ENCODE measurements at regions not wholly inside any gene's neighbourhood (a gene's known extent, or its start where the extent isn't known, plus 50 kb on each side); places are given as distances from the start of the nearest gene placed in this dataset.
"Not testable (repeated sequence)": the region's sequence is repeated elsewhere in the genome, so short reads cannot be mapped to it uniquely, and the experiment has no call there.

- no peaks in the 10 kb centered on the region for H4K20me1 ChIP-seq (ENCODE audit: control insufficient read depth, insufficient read depth, insufficient read length)
- Mint-ChIP-seq H3K27me3 (ENCODE audit: low read depth) (peaks cover 11% of the 10 kb centered on the region), H3K27ac (no peak overlapping the region), H3K36me3 (ENCODE audit: insufficient read depth in 1 of 3, low read depth in 3 of 3) (no peaks in the 10 kb centered on the region), H3K4me3 (no peak overlapping the region), H3K4me1 (no peaks in the 10 kb centered on the region), H3K9me3 (no peaks in the 10 kb centered on the region)
- no CpG with 5 or more reads among the region's 2 CpGs for WGBS (ENCODE audit: extremely low coverage, insufficient read length, low lambda C conversion rate)
- H3K9ac ChIP-seq (ENCODE audit: extremely low read depth, insufficient read length, low read length), result no peak overlapping the region
- H3K4me2 ChIP-seq (ENCODE audit: insufficient read depth, insufficient read length, low read length), result no peak overlapping the region
- H2BK120ac ChIP-seq (ENCODE audit: low read depth, low read length, poor library complexity, severe bottlenecking), result no peak overlapping the region
- no peak overlapping the region for H3T11ph ChIP-seq (ENCODE audit: low read length)
- H4K5ac ChIP-seq (ENCODE audit: insufficient read length, low read depth, low read length), result no peak overlapping the region
- H3K79me1 ChIP-seq (ENCODE audit: insufficient read depth, low read depth, low read length, poor library complexity, severe bottlenecking), result no peaks in the 10 kb centered on the region
- H3K79me2 ChIP-seq (ENCODE audit: insufficient read depth, low read length), result no peaks in the 10 kb centered on the region
- H3K4me1 ChIP-seq (ENCODE audit: insufficient read depth, low read length), result no peaks in the 10 kb centered on the region
- H2BK20ac ChIP-seq (ENCODE audit: low read depth, low read length, poor library complexity, severe bottlenecking), result no peak overlapping the region
- H3K18ac ChIP-seq (ENCODE audit: insufficient read length, low read depth, low read length), result no peak overlapping the region
- TF ChIP-seq CTCF (conservative IDR thresholded peaks at IDR 0.05), result no peak
- H3K23me2 ChIP-seq (ENCODE audit: insufficient read length, low read depth, low read length, poor library complexity, severe bottlenecking), result no peaks in the 10 kb centered on the region
- no peak overlapping the region for H3K4ac ChIP-seq (ENCODE audit: low read depth, low read length)
- H2AFZ ChIP-seq (ENCODE audit: low read length), result no peak overlapping the region
- H4K91ac ChIP-seq (ENCODE audit: insufficient read length, low read depth, low read length), result no peak overlapping the region
- H2BK15ac ChIP-seq (ENCODE audit: low read depth, low read length), result no peak overlapping the region
- no peak overlapping the region for H2BK12ac ChIP-seq (ENCODE audit: insufficient read length, low read depth, low read length)
- no peak overlapping the region for H3K14ac ChIP-seq (ENCODE audit: insufficient read depth, low read length)
- H3K27me3 ChIP-seq (ENCODE audit: insufficient read depth, low read length), result no peaks in the 10 kb centered on the region
- DNase-seq, result no peak
- H3K56ac ChIP-seq (ENCODE audit: insufficient read length, low read depth, low read length), result no peak overlapping the region
- H2AK5ac ChIP-seq (ENCODE audit: insufficient read length, low read length), result no peak overlapping the region
- H3K27ac ChIP-seq (ENCODE audit: insufficient read length, low read depth, low read length), result no peak overlapping the region
- no peak overlapping the region for H4K8ac ChIP-seq (replicated peaks; ENCODE audit: insufficient read length, low read depth, low read length)
- no peaks in the 10 kb centered on the region for H3K9me3 ChIP-seq (ENCODE audit: control insufficient read depth, low read depth, low read length)
- H3K23ac ChIP-seq (ENCODE audit: insufficient read length, low read depth, low read length), result no peak overlapping the region
- no peak overlapping the region for H2BK5ac ChIP-seq (ENCODE audit: insufficient read length, low read length)
Observed at GRCh38 chr11:16584569-16584968, 153.9 kb upstream of the C11orf58 start.

DNA sequence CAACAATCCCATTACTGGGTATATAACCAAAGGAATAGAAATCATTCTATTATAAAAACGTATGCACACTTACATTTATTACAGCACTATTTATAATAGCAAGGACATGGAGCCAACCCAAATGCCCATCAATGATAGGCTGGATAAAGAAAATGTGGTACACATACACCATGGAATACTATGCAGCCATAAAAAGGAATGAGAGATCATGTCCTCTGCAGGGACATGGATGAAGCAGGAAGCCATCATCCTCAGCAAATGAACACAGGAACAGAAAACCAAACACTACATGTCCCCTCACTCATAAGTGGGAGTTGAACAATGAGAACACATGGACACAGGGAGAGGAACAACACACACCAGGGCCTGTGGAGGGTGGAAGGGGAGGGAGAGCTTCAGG is 157.4 kb upstream of the C11orf58 start:
- H2AK5ac ChIP-seq (ENCODE audit: insufficient read length, low read length); H3K79me1 ChIP-seq (ENCODE audit: insufficient read depth, low read depth, low read length, poor library complexity, severe bottlenecking); H4K20me1 ChIP-seq (ENCODE audit: control insufficient read depth, insufficient read depth, insufficient read length); H3K14ac ChIP-seq (ENCODE audit: insufficient read depth, low read length); H3K9ac ChIP-seq (ENCODE audit: extremely low read depth, insufficient read length, low read length); H3T11ph ChIP-seq (ENCODE audit: low read length); H4K91ac ChIP-seq (ENCODE audit: insufficient read length, low read depth, low read length); H3K36me3 Mint-ChIP-seq (ENCODE audit: insufficient read depth in 1 of 3, low read depth in 3 of 3); H4K5ac ChIP-seq (ENCODE audit: insufficient read length, low read depth, low read length); H3K23ac ChIP-seq (ENCODE audit: insufficient read length, low read depth, low read length); H3K18ac ChIP-seq (ENCODE audit: insufficient read length, low read depth, low read length); H3K79me2 ChIP-seq (ENCODE audit: insufficient read depth, low read length); H2BK20ac ChIP-seq (ENCODE audit: low read depth, low read length, poor library complexity, severe bottlenecking); H3K27me3 Mint-ChIP-seq (ENCODE audit: low read depth); H2BK12ac ChIP-seq (ENCODE audit: insufficient read length, low read depth, low read length); H3K4ac ChIP-seq (ENCODE audit: low read depth, low read length); H3K9me3 Mint-ChIP-seq; H2AFZ ChIP-seq (ENCODE audit: low read length); H2BK15ac ChIP-seq (ENCODE audit: low read depth, low read length); H3K4me2 ChIP-seq (ENCODE audit: insufficient read depth, insufficient read length, low read length); DNase-seq; H3K23me2 ChIP-seq (ENCODE audit: insufficient read length, low read depth, low read length, poor library complexity, severe bottlenecking); H3K4me1 Mint-ChIP-seq; H2BK5ac ChIP-seq (ENCODE audit: insufficient read length, low read length); H3K27ac ChIP-seq (ENCODE audit: insufficient read length, low read depth, low read length); H3K4me3 Mint-ChIP-seq; H2BK120ac ChIP-seq (ENCODE audit: low read depth, low read length, poor library complexity, severe bottlenecking); H3K4me1 ChIP-seq (ENCODE audit: insufficient read depth, low read length); H3K56ac ChIP-seq (ENCODE audit: insufficient read length, low read depth, low read length); H3K9me3 ChIP-seq (ENCODE audit: control insufficient read depth, low read depth, low read length); H4K8ac ChIP-seq (replicated peaks; ENCODE audit: insufficient read length, low read depth, low read length); H3K27me3 ChIP-seq (ENCODE audit: insufficient read depth, low read length); H3K27ac Mint-ChIP-seq: not testable (repeated sequence)
- no CpG with 5 or more reads among the region's 1 CpG for WGBS (ENCODE audit: extremely low coverage, insufficient read length, low lambda C conversion rate)

Measured in H9 (cell line).